ENCODE measurements at regions not wholly inside any gene's neighbourhood (a gene's known extent, or its start where the extent isn't known, plus 50 kb on each side); places are given as distances from the start of the nearest gene placed in this dataset.

DNA sequence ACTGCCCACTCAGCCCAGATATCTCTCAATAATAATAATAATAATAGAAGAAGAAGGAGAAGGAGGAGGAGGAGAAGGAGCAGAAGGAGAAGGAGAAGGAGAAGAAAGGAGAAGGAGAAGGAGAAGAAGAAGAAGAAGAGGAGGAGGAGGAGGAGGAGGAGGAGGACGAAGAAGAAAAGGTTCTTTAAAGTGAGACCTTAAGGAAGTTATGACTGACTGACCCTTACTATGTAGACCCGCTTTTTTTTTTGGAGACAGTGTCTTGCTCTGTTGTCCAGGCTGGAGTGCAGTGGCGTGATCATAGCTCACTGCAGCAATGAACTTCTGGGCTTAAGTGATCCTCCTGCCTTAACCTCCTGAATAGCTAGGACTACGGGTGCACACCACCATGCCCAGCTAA, 88.9 kb upstream of the RFX8 start:
- no peak for DNase-seq
- intact Hi-C loops (cut with micrococcal nuclease): no loop called here
- no peak for ATAC-seq

DNA sequence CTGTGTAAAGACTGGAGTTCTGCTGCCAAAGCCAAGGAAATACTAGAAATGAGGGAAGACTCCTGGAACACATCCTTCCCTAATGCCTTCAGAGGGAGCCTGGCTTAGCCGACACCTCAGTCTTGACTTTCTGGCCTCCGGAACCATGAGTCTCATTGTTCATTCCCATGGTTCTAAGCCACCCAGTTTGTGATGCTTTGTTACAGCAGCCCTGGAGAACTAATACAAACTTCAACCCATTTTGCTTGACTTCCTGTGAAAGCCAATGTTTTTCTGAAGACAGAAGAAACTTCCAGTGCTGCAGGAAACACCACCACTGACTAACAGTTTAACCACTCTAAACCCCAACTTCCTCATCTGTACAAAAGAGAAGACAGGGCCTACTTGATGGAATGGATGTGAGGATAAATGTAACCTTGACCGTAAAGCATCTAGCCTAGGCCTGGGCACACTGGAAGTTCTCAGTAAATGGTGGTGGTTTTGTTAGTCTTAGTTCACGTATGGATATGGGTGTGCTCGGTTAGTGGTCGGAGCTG, 85.9 kb upstream of the RFX8 start:
- ATAC-seq (no peak), DNase-seq (no peak)
- intact Hi-C loops (cut with micrococcal nuclease): no loop called here

DNA sequence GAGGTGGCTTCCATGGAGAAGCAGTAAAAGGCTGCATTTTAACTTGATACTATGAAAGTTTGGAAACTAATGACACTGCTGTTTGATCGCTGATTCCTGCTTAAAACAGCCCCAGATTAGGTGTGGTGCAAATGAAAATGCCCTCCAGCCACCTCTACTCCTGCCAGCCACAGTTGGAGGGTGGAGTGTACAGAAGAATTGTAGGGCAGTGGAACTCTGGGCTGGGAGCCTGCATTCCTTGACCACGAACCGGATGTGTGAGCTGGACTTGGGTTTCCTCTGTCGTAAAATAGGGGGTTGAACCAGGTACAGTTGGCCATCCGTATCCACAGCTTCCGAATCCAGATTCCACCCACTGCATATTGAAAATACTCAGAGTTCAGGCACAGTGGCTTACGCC, 84.6 kb upstream of the RFX8 start:
- DNase-seq (peak; percentile 43), ATAC-seq (peak; percentile 82)
- intact Hi-C loops (cut with micrococcal nuclease): no loop called here

DNA sequence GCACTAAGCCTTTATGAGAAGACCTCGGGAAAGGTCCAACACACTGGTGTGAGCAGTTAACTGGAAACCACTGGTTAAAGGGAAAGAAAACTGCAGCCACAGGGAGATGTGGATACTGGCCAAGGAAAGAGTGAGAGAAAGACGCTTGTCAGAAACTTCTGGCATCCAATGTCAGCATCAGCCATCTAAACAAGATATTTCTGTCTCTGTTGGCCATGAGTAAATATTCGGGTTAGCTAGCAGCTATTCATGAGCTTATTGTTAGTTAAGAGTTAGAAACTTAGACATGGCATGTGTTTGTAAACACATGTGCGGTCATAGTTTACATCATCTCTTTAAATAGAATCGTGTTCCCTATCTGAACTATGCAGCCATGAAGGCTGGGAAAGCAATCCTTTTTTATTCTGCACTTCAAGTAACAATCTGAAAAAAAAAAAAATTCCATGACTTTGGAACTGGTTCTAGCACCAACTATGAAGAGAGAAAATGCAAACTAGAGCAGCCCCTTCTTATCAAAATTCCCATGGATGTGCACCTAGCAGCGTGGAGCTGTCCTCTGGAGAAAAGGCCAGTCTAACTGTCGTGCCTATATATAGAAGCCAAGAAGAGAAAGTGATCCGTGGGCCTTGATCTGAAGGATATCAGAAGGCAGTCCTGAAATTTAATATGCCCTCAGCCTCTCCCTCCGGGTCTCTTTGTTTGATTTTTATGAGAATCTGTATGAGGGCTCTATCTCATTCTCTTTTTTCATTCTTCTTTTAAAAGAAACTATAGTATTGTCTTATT, 84.0 kb upstream of the RFX8 start:
- DNase-seq (no peak), ATAC-seq (peak; percentile 87)
- intact Hi-C loops (cut with micrococcal nuclease): no loop called here

DNA sequence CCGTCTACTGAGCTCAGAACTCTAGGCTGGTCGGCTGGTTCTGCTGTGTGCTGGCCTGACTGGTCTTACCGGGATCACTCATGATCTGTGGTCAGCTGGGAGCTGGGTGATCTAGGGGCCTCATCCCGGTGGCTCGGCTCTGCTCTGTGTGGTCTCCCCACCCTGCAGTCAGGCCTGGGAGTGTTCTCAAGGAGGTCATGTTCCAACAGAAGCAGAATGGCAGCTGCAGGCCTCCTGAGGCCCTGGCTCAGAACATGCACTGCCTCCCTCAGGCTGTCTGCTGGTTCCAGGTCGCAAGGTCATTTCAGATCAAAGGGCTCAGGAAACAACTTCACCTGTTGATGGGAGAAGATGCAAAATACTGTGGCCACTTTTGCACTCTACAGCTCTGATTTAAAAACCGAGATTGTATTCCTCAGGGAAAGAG, 81.1 kb upstream of the RFX8 start:
- intact Hi-C loops (cut with micrococcal nuclease): no loop called here
- DNase-seq (peak; percentile 26), ATAC-seq (no peak)

DNA sequence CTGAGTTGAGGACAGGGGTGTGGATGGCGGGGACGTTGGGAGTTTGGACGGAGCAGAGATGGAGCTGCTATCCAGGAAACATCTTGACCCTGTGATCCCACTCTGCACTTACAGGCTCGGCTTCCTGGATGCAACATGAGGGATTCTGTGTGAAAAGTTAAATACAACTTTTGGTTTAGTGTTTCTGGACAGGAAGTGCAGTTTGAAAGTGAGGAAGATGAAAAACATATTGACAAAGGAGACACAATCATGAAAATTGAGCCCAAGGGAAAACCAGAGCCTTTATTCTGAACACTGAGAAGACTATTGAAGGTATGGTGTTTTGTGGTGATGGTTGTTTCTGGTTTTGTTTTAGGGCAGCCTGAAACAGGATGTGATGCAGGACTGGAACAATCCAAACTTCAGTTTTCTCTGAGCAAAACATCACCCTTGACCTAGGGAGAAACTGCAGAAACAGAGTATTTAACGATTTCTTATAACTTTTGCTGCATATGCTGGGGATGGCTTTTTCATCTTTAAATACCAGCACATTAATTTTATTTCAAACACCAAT, 76.5 kb upstream of the RFX8 start:
- intact Hi-C loops (cut with micrococcal nuclease): no loop called here
- no peak for DNase-seq
- ATAC-seq: no peak

DNA sequence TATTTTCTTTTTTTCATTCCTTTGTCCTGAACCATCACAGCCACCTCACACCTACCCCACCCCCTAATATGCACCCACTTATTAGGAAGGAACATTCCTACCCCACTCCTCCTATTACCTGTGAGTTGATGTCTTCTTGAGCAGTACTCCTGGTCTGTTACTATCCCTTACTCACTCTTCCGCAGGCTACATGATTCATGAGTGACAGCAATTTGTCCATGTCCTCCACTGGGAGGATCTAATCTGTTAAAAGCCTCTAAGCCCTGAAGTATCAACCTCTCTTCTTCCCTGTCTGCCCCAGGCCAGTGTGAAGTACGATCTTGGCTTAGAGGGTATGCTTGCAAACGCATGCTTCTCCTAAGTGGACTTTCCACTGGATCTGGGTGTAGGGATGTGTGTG, 75.6 kb upstream of the RFX8 start:
- intact Hi-C loops (cut with micrococcal nuclease): no loop called here

DNA sequence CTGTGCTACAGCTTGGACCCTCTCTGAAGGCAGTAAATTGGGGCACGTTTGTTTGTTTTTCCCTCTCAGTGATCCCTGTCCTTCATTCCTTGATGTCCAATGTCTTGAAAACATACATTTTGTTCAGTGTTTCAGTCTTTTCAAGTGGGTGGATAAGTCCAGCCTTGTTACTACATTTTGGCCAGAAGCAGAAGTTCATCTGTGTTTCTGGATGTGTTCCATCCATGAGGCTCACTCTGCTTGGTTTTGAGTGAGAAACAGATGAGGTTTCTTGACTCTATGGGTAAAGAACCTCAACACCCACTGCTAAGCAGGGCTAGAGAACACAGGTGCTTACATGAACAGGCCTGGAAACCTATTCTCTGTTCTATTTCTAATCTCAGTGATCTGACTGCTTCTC, 74.5 kb upstream of the RFX8 start:
- no peak for ATAC-seq
- DNase-seq: no peak
- intact Hi-C loops (cut with micrococcal nuclease): no loop called here

More for the DNA sequence above, 75.6 kb upstream of the RFX8 start:
- ATAC-seq (no peak), DNase-seq (no peak)

DNA sequence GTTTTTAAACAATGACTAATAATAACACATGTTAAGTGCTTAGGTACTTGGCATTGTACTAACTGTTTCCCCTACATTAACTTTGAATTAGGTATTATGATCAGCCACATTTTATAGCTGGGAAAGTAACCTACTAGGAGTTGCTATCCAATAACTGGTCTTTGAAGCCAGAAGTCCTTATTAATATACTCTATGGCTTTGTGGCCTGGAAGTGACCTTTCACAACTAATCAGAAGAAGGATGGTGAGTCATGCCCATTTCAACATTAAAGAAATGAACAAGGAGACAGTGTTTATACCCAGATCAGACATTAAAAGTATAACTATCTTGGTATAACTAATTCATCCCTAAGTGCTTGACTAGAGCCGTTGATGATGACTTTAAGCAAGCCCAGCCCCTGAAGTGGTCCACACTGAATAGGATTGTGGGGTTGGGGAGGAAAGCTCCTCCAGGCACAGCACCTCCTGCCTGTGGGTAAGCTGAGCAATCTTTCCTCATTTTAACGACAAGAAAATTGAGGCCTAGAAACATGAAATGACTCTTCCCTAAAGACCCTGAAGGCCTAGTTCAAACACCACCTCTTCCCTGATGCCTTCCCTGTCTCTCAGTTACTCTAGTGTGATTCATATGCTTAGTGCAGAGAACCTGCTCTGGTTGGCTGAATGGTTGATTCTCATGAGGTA, 71.6 kb upstream of the RFX8 start:
- no peak for ATAC-seq
- no peak for DNase-seq
- intact Hi-C loops (cut with micrococcal nuclease): no loop called here

DNA sequence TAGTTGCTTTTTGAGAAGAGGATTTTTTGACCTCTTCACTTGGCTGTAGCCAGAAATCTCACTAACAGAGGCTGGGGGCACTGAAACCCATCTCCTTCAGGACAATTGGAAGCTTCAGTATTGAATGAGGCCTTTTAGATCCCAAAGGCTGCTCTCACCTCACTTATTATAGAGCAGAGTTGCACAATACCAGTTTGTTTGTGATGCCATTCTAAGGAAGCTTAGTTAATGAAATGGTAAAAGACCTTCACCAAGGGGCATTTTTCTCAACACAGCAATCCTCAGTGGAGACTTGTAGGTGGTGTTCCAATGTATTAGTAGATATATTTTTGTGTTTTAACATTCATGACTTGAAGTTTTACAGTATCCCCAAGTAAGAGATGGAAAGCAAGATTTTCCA, 71.0 kb upstream of the RFX8 start:
- ATAC-seq (no peak), DNase-seq (no peak)
- intact Hi-C loops (cut with micrococcal nuclease): no loop called here

DNA sequence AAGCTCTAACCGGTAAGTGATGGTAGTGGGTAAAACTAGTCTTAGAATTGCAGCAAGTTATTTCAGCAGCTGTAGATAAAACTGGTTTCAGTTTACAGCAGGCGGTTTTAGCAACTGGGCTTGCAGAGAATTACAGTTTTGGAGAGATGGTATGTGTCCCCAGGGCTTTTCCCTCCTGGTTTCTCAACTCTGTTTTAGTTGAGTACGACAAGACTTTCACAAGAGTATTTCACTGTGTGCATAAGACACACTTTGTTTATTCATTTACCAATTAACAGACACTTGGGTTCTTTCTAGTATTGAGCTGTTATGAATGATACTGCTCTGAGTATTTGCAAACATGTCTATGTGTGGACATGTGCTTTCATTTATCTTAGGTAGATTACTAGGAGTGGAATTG, 65.6 kb upstream of the RFX8 start:
- intact Hi-C loops (cut with micrococcal nuclease): no loop called here
- DNase-seq (no peak), ATAC-seq (no peak)

DNA sequence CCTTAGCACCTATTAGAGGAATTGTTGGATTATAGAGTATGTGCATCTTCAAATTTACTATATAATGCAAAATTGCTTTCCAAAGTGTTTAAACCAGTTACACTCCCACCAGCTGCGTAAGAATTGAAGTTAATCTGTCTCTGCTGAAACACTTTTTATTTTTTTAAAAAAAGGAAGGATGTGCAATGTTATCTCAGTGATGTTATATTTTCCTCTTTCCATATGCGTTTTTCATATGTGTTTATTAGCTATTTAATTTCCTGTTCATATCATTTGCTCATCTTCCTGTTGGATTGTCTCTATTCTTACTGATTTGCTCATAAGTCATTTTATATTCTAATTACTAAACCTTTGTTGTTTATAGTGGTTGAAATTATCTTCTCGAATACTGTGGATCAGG, 63.2 kb upstream of the RFX8 start:
- ATAC-seq (no peak), DNase-seq (no peak)
- intact Hi-C loops (cut with micrococcal nuclease): no loop called here

DNA sequence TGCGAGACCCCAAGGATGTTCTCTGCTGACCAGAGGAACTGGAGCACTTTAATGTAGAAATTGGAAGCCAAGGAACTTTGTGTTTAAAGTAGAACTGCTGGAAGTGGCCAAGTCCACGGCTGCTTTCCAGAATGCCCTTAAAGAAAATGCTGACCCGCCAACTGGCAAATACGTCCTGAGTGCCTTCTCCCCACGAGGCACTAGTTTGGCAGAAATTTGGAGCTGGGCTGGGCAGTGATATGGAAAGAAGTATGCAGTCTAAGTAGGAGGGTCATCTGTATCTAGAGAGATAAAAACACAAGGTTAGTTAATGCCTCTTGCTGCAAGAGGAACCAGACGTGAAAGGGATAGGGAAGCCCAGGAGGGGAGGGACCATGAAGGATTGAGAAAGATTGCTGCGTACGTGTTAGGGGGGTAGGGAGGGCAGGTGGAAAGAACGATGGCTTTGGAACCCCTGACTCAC, 59.3 kb upstream of the RFX8 start:
- DNase-seq (no peak), ATAC-seq (peak; percentile 56)
- intact Hi-C loops (cut with micrococcal nuclease): no loop called here

DNA sequence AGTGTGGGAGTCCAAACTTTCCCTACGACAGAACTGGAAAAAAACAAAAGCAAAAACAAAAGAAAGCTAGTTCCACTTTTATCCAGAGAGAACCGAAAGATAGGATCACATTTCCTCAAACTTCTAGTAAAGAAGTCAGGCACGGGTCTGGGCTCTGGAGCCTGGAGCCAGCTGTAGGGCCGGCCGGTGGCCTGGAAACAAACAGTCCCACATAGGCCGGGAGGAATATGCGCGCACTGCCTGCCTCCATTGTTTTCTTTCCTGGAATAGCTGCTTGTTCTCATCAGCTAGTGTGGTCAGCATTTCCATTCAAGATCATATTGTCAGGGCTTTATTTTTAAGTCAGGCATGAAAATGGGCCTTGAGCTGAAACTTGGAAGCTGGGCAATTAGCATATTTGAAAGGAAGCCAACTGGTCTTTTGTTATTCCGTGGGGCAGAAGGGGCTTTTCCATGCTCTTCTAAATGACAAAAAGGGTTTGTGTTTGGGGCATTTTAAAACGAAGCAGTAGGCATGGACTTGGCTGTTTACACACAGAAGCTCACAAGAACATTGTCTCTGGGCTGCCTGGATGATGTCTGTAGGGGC, 58.7 kb upstream of the RFX8 start:
- intact Hi-C loops (cut with micrococcal nuclease): no loop called here
- peak; percentile 45 for ATAC-seq
- DNase-seq: peak; percentile 31

DNA sequence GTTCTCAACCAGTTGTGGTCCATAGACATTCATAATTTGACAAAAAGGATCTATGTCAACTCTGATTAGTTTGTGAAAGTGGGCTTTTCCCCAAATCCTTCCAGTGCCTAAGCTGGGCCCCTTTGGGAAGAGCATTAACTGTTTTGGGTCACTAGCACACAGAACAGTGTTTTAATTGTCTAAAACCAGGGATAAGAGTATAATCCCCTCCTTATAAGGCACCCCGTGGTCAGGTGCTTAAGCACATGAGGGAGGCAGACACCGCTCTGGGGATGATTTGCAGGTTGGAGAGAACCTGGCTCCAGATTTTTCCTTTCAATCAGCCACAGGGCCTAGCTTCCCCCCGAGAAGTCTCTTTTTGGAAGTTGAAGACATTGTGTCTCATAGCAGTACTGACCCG, 53.6 kb upstream of the RFX8 start:
- no peak for DNase-seq
- intact Hi-C loops (cut with micrococcal nuclease): loop anchor here (10.0 kb wide), 1 partner anchor 296 kb away; no protein-coding TSS in a partner anchor
- no peak for ATAC-seq

DNA sequence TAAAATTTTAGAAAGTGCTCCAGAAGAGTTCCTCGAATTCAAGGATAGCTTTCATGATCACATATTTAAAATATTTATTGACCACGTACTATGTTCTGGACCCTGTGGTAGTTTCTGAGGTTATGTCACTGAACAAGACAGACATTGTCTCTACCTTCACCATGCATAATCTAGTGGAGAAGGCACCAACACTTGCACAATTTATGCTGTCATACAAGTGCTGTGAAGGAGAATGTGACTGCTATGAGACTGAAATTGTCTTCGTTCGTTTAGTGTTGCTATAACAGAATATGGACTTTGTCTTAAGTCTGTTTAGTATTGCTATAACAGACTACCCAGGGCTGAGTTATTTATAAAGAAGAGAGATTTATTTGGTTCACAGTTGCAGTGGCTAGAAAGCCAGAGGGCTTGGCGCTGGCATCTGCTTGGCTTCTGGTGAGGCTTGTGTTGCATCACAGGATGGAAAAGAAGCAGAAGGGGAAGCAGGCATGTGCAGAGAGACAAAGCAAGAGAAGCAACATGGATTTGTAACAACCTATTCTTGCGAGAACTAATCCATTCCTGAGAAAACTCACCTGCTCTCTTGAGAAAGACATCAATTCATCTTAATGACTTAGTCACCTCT, 50.0 kb upstream of the RFX8 start:
- intact Hi-C loops (cut with micrococcal nuclease): loop anchor here (10.0 kb wide), 1 partner anchor 300 kb away; no protein-coding TSS in a partner anchor
- DNase-seq: peak; percentile 55
- ATAC-seq: peak; percentile 84
